ENCODE measurements at regions not wholly inside any gene's neighbourhood (a gene's known extent, or its start where the extent isn't known, plus 50 kb on each side); places are given as distances from the start of the nearest gene placed in this dataset.

DNA sequence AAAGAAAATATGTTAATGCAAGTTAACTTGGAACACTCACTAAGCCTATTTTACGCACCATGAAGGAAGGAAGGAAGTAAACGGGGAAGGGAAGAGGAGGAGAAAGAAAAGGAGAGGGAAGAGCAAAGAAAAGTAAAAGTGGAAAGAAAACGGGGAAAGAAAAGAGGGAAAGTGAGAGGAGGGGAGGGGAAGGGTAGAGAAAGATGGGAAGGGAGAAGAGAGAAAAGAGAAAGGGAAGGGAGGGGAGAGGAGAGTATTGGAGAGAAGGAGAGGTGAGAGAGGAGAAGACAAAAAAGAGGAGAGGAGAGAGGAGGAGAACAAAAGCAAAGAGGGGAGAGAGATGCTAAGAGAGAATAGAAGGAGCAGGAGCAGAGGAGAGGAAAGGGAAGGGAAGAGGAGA lies 224.1 kb downstream of the SLITRK2 start:
- TF ChIP-seq, protein P1, sequence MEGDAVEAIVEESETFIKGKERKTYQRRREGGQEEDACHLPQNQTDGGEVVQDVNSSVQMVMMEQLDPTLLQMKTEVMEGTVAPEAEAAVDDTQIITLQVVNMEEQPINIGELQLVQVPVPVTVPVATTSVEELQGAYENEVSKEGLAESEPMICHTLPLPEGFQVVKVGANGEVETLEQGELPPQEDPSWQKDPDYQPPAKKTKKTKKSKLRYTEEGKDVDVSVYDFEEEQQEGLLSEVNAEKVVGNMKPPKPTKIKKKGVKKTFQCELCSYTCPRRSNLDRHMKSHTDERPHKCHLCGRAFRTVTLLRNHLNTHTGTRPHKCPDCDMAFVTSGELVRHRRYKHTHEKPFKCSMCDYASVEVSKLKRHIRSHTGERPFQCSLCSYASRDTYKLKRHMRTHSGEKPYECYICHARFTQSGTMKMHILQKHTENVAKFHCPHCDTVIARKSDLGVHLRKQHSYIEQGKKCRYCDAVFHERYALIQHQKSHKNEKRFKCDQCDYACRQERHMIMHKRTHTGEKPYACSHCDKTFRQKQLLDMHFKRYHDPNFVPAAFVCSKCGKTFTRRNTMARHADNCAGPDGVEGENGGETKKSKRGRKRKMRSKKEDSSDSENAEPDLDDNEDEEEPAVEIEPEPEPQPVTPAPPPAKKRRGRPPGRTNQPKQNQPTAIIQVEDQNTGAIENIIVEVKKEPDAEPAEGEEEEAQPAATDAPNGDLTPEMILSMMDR (IDR thresholded peaks at IDR 0.05): no peak
- TF ChIP-seq POLR2A (IDR thresholded peaks at IDR 0.05) (no peak), EP300 (IDR thresholded peaks at IDR 0.05; ENCODE audit: low read depth) (no peak)

Data from transverse colon (tissue), 3 donors.